ENCODE measurements at regions not wholly inside any gene's neighbourhood (a gene's known extent, or its start where the extent isn't known, plus 50 kb on each side); places are given as distances from the start of the nearest gene placed in this dataset.
"Not testable (repeated sequence)": the region's sequence is repeated elsewhere in the genome, so short reads cannot be mapped to it uniquely, and the experiment has no call there.

DNA sequence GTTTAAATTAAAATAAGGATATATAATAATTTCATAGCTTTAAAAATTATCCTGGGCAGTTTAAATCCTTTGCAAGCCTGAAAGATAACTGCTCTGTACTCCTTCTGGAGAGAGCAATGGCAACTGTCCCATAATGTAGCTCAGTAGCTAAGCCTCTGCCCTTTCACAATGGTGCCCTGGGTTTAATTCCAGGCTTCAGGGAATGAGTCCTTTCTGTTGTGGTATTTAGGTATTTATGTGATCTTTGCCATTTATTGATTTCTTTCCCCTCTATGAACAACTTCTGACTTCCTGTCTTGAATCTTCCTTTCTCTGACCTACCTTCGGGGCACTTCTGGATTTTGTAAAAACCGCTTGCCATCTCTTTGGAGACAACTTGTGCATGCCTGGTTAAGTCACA lies 773.2 kb downstream of the IPMK start:
- DNase-seq = no peak

DNA sequence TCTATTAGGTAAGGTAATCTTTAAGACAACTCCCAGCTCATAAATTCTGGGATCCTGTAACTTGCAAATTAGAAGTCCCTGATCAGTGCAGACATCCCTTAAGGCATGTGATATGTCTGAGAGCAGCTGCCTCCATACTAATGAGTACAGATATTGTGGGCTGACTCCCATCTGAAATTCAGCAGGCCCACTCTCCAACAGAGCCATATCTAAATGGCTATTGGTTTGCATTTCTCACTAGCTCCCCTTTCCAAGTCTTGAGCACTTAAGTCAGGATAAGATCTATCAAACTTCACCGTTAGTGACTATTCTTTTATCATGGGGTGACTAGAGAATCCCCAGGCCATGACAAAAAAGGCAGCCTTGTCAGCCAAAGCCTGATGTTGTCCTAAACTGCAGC lies 785.4 kb downstream of the IPMK start:
- DNase-seq = no peak

DNA sequence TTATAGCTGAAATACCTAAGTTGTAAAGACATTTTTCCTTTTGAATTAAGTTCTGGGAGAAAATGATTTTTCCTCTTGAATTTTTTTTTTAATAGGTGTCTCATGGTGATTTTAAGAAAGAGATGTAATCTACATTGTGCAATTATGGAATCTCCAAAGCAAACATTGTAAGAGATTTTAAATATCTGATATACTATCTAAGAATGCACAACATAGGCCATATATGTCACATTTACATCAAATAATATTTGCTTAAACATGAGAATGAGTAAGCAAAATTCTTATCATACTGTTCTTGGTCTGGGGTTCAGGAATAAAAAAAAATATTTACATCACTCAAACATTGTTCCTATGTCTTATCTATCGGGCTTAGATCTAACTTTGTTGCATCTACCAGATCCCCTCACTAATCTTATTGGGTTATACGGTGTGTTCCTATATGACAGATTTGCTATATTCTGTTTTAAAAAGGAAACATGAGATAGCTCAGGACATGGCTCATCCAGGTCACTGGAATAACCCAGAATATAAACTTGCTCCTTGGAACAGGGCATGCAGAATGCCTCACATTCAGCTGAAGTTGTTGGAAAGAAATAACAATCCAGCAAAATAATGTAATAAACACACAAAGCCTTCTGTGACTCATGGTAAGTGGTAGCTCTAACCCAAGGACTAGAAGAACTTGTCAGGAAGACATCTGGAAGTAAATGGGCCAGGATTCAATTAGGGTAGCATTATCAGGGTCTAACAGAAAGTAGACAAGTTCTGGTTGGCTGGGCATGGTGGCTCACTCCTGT lies 794.7 kb downstream of the IPMK start:
- no peak for DNase-seq

DNA sequence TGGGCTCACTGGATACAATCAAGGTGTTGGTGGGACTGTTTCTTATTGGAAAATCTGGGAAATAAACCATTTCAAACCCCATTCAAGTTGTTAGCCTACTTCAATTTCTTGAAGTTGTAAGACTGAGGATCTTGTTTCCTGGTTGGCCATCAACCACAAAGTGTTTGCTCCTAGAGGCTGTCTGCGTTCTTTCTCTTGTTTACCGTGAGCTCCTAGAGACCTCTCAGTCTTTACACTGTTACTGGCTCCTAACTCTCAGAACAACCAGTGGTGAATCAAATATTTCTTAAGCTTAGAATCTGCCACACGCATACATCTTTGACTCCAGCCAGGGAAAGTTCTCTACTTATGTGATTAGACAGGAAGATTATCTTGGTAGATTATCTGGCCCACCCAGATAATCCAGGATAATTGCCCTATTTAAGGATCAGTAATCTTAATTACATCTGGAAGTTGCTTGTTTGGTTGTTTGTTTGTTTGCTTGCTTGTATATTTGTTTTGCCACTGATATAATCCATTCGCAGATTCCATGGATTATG lies 798.7 kb downstream of the IPMK start:
- DNase-seq = no peak

DNA sequence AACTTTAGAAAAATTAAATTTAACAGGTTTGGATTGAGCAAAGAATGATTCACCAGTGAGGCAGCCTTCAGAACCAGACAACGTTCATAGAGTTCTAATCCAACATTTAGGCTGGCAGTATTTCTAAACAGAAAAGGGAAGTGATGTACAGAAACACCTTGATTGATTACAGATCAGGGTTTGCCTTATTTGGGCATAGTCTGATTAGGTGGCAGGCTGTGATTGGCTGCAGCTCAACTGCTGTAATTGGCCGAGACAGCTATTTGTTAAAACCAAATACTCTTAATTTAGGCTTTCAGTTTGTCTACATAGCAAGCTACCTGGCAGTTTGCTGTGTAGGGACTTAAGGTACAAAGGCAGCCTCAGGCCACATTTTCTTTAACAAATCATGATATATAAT lies 802.5 kb downstream of the IPMK start:
- DNase-seq = no peak

DNA sequence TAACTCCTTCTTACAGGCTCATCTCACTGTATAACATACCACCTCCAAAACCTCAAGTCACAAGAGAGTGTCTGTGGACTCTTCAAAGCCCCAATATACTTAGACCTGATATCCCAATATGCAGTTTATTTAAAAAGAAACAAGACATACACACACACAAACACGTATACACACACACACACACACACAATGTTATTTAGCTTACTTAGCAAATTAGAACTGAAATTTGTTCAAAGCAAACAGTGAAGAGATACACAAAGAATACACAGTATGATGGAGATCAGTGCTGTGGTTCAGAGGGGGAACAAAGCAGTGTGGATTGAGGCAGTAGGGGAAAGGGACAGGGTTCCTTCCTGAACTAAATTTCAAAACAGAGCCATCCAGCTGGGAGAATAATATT lies 807.2 kb downstream of the IPMK start:
- no peak for DNase-seq

DNA sequence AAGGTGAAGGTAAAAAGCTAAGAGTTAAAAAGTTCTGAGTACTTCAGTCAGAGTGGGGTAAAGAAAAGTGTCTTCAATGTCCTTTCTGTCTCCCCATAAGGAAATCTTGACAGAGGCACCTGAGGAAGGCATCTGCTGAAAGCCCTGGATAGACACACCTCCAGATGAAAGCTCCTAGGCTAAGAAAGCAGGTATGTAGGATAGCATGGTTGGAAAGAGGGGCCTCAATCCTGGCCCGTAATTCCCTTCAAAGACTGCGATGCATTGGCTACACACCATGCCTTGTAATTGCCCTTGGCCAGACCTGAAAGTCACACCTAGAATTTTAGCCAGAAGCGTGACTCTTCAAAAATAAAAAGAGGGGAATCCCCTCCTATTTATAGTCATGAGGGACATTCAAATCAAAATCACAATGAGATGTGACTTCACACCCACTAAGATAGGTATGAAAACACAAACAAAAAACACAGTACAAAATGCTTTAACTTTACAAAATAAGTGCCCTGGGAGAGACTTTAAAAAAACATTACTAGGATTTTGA lies 809.7 kb downstream of the IPMK start:
- no peak for DNase-seq

DNA sequence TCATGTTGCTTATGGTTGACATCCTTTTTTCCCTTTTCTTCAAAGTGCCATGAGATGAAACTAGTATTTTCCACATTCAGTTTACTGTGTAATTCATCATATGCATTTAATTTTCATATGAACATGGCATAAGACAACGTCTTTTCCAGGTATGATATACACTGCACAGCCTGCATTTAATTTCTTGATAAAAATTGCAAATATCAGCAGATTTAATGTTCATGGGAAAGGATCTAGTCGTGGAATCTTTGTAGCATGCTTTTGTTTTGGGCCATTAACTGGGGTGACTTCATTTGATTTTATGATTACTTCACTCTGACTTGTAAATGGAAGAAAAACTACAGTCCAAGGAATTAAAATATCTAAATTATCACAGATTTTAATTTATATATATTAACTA lies 837.3 kb downstream of the IPMK start:
- no peak for DNase-seq

DNA sequence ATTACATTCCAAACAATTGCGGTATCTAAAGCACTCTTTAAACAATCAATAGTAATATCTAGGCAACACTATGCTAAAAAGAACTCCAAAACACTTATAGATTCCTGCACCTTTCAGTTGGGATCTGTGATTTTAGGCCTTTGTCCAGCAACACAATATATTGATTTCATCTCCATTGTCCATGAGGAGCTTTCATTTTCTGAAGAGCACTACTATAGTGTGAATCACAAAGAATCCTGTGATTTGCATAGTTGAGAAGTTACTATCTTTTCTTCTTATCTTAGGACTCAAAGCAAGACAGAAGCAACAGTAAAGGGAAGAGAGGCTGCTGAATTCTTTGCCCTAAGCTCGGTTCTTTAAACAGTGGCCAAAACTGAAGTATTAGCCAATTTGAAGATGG lies 846.8 kb downstream of the IPMK start:
- no peak for DNase-seq

DNA sequence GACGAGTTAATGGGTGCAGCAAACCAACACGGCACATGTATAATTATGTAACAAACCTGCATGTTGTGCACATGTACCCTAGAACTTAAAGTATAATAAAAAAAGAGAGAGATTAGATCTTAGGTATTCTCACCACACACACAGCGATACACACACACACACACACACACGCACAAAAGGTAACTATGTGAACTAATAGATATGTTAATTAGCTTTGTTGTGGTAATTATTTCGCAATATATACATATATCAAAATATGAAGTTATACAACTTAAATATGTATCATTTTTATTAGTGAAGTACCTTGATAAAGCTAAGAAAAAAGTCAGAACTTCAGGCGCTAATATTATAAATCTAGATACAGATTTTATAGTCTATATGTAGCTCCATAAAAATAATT lies 849.2 kb downstream of the IPMK start:
- no peak for DNase-seq

DNA sequence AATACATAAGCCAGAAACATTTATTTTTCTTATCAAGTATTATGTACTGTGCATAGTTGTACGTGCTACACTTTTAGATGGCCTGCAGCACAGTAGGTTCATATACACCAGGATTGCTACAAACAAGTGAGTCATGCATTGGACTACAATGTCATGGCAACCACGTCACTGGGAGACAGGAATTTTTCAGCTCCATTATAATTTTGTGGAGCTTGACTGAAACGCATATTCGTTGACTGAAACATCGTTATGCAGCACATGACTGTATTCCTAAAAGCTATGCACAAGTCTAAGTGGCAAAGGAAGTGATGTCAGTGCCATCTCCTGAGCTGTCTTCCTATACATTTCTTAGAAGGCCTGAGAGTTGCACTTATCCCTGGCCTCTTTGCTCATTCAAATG lies 871.8 kb downstream of the IPMK start:
- DNase-seq = no peak

DNA sequence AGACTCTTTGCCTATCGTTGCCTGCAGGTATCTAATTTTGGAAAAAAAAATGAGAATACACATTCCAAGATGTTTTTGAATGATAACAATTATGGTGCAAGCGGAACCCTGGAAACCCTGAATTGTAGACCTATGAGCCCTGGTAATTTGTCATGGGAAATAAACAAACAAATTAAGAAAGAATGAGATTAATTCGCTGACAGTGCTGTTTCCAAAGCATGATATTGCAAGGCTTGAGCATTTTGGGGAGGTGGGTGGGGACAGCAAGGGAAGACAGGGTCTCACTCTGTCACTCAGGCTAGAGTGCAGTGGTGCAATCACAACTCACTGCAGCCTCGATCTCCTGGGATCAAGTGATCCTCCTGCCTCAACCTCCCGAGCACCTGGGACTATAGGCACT lies 900.3 kb downstream of the IPMK start:
- no peak for DNase-seq

DNA sequence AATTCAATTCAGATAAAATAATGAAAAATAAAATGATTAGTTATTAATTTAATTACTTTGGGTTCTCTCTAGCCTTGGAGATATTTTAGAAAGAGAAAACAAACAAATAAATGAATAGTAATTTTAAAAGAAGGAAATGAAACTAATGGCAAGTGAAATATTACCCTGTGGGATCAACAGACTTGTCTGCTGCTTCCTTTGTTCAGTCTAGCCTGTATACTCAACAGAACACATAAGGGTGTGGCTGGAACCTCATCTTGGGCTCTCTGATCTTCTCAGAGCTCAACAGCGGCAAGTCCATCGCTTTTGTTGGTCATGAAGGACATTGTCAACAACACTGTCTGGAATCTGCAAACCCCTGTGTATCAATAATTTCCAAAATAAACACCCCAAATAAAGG lies 904.9 kb downstream of the IPMK start:
- DNase-seq = no peak

DNA sequence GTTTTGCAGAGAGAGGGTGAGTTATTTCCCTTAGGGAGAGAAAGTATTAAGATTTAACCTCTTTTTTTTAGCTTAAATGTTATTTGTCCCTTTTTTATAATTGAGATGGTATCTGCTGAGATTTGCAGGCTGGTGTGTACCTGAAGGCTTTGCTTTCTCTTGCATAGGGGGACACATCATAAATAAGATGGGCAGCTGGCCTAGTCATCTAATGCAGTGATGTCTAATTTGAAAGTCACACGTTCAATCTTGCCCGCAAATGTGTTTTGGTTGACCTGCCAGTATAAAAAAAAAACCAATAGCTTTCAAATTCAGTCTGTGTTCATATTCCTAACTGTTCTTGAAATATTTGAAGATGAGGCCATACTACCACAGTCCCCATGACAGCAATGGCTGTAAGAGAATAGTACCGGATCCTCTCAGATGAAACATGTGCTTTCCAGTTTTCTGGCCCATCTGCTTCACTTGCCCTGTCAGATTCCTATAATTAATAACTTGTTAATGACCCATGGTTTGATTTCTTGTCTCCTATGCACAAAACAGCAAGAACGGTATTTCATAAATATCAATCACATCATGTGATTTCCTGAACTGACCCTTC lies 914.2 kb downstream of the IPMK start:
- DNase-seq = no peak

DNA sequence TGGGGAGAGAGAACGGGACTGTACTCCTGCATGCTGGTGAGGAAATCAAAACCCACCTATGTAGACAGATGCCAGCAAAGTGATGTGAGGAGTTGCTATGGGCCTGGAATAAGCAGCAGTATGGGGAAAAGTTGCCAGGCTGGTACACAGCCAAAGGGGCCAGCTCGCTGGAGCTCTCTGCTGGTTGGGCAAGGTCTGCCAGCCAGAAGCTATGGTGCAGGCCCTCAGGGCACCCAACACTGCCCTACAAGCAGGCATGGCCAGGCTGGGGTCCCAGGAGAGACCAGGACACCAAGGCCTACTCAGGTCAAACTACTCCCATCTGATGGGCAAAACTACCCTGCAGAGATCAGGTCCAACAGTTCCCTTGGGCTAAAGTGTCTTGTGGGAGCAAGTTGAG lies 916.6 kb downstream of the IPMK start:
- no peak for DNase-seq

DNA sequence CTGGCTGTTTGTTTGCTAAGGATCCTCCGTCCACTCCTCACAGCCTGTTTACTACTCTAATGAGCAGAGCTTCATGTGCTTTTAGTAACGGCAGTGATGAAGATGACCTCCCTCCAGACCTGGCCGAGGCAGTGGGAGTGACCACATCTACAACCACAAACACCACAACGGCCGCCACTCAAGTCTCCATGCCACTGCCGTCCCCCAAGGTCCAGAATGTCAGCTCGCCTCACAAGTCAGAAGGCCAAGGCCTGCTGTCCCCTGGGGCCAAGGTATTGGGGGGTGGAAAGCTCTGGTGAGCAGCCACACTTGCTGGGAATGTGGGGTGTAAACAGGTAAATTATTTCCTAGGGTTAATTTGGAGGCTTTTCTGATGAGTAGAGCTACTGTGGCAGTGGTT lies 926.4 kb downstream of the IPMK start:
- DNase-seq = no peak

DNA sequence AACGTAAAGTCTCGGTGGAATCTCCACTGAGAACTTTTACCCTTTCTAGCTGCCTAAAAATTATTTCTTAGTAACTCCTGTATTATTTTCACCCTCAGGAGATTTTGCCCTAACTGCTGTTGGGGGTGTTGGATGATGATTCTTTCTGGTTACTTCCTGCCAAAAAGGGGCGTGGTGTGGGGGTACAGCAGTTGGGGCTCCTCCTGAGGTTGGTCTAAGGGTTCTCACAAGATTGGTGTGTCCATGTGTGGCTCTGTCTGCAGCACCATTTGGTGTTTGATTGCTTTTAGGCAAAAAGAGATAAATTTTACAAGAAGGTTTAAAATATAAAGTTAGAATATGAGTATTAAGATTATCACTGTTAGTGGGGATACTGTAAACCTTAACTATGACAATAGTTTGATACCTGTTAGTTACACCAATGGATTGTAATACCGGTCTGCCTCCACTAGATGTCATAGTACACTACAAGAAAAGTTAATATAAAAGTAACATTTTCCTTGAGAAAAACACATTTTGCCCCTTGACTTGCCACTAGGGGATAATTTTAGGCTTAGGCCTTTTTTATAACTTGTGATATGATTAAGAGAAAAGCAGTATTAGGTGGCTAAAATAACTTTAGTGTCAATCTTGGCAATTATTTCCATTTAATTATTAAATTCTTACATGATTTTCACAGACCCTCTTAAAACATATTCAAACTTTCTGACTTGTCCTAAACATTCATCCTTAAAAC lies 928.7 kb downstream of the IPMK start:
- DNase-seq = no peak

DNA sequence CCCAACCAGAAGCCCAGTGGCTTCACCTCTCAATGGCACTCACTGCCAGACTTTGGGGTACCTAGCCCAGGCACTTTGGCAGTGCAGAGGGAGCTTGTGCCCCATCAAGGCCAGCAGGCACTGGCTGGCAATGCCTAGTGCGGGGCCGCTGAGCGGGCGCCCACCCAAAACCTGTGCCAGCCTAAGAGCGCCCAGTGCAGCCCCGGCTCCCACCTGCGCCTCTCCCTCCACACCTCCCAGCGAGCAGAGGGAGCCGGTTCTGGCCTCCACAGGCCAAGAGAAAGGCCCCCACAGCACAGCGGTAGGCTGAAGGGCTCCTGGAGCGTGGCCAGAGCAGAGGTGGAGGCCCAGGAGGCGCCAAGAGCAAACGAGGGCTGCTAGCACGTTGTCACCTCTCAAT lies 930.8 kb downstream of the IPMK start:
- no peak for DNase-seq

DNA sequence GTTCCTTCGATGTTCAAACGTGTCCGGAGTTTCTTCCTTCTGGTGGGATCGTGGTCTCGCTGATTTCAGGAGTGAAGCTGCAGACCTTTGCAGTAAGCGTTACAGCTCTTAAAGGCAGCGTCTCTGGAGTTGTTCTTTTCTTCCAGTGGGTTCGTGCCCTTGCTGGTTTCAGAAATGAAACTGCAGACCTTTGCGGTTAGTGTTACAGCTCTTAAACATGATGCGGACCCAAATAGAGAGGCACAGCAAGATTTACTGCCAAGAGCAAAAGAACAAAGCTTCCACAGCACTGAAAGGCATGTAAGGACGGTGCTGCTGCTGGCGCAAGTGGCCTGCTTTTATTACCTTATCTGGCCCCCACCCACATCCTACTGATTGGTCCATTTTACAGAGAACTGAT lies 931.4 kb downstream of the IPMK start:
- DNase-seq = no peak

DNA sequence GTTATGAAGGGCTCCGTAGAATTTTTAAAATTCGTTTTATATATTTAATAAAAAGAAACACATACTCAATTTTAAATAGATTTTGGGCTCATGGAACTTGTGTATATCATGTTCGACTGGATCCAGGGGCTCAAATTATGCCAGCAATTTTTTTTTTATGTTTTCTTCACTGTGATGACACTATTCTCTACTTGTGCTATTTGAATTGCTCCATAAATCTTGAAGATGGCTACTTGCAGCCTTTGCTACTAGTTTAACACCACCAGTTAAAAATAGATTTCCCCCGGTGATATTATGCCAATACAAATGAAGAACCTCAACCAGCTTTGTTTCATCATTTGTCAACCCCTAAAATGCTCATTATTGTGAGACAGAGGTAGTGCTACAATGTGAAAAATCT lies 933.2 kb downstream of the IPMK start:
- no peak for DNase-seq

DNA sequence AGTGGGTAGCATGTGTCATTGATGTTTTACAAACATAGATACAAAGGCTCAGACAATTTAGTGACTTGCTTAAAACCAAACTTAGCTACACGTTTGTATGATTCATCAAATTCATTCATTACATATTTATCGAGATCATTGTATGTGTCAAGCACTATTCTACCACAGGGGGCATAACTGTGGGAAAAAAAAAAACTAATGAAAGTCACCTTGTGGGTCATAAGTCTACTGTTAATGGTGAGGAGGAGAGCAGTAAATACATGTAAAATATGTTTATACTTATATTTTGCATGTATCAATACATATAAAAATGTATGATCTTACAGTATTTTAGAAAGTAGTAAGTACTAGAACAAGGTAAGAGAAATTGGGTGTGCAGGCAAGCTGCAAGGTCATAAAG lies 933.8 kb downstream of the IPMK start:
- no peak for DNase-seq

DNA sequence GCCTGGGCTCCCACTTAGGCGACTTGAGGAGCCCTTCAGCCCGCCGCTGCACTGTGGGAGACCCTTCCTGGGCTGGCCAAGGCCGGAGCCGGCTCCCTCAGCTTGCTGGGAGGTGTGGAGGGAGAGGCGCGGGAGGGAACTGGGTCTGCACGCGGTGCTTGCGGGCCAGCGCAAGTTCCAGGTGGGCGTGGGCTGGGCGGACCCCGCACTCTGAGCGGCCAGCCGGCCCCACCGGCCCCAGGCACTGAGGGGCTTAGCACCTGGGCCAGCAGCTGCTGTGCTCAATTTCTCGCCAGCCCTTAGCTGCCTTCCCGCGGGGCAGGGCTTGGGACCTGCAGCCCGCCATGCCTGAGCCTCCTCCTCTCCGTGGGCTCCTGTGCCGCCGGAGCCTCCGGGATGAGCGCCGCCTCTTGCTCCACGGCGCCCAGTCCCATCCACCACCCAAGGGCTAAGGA lies 946.3 kb downstream of the IPMK start:
- not testable (repeated sequence) for DNase-seq

DNA sequence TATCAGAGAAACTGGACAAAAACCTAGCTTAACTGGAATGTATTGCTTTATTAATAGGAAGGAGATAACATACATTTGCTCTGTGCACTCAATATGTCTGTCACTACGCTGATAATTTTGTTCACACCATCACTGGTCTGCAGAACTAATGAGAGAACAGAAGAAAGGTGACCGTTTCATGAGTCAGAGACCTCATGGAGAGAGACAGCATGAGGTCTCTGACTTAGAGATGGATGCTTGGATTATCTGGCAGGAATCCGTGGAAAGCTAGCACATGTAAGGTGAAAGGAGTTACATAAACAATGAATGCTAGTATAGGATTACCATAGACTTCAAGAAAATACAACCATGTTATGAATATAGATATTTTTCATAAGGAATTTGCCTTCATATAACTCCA lies 947.3 kb downstream of the IPMK start:
- no peak for DNase-seq

DNA sequence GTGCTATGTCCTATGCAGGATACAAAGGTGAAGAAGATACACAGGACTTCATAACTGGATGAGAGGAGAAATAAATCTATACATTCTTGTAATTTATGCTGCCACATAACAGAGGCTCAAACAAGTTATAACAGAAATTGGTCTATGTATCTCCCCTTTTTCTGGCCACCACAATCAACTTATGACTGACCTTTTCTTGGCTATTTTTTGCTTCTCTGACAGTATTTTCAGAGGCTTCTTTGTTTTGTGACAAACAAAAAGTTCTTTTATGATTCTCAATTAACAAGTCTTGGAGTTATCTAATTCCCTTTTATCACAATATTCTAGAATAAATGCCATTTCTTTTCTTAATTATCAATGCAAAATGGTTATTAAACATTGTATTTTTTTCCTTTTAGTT lies 953.0 kb upstream of the ZWINT start:
- DNase-seq = no peak
